Activated CD4-positive, alpha-beta T cell treated with anti-CD3 and anti-CD28 coated beads, Interleukin-2, amount 50 U/mL, for 16 hours (primary cell): ENCODE measurements at regions not wholly inside any gene's neighbourhood (a gene's known extent, or its start where the extent isn't known, plus 50 kb on each side); places are given as distances from the start of the nearest gene placed in this dataset.

ENCODE experiments used
- DNase-seq: peaks from one replicate; pipeline ENCODE4 v3.0.0-alpha.2; 2020

DNA sequence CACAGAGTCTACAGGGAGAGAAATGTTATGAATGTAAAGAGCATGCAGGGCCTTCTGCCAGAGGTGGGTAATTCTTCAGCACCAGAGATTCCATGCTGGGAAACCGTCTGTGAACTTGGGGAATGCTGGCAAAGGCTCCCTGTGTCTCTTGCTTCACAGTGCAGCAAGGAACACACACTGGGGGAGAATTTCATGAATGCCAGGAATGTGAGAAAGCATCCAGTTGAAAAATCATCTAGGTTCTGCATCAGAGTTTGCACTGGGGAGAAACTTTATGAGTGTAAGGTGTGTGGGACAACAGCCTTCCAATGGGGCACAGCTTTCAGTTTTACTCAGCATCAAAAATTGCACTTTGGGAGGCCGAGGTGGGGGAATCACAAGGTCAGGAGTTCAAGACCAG lies 224.3 kb upstream of the IGFBP3 start:
- no peak for DNase-seq

DNA sequence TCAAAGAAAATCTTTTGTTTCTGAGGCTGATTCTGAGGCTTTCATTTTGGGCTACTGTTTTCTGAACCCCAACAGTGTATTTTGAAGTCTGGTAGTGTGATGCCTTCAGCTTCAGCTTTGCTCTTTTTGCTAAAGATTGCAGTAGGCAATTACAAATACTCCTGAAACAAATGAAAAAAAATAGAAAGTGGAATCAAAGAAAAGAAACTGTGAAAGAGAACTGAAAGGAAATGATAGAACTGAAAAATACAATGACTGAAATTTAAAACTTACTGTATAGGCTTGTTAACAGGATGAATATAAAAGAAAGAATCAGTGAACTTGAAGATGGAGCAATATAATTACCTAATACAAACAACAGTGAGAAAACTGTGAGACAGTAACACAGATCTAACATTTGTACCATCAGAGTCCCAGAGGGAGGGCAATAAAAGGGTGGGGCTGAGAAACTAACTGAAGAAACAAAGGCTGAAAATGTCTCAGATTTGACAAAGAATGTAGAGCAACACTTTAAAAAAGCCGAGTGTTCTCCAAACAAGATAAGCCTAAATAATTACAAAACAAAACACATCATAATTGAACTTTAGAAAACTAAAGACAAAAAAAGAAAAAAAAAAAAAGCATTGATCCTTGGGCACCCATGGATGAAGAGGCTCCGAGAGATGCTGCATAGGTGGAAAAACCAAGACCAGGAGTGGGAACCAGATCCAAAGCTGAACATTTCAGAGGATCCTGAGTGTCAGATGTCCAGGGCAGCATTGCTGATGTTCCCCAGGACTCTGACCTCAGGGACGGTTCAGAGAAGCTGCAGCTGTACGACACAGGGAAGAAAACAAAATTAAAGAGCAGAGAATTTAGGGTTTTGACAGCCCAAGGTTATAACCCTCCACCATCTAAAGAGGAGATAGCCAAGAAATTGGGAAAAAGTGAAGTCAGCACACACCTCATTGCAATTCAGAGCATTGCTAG lies 223.2 kb upstream of the IGFBP3 start:
- no peak for DNase-seq

DNA sequence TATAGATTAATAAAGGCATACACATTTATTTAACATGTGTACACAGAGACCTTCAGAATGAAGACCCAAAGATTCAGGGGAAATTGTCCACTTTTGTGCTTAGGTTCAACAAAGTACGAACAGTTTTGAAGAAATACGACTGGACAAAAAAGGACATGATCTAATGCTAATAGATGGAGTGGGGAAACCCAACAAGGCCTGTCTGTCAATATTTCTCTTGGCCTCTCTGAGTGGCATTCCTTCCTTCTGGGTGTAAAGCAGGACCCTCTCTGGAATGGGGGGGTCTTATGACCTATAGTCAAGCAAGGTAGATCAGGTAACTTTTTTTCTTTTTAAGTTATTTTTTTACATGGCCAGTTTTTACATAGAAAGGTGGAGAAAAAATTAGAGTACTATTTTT lies 222.3 kb upstream of the IGFBP3 start:
- no peak for DNase-seq

- no peak for DNase-seq
These were observed 218.0 kb upstream of the IGFBP3 start for GRCh38 chr7:46139079-46139478.

DNA sequence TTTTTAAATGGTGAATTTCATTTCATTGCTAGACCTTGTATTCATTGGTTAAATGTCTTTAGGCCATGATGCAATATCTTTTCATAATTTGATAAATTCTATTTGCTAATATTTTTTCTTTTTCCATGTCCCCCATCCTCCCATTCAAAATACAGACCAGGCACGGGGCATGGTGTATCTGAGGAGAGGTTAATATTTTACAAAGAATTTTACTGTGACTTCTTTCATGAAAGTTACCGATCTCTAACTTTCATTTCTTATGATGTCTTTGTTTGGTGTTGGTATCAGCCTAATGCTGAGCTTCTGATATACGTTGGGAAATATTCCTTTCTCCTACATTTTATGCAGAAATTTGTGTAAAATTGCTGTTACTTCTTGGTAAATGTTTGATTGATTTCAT lies 216.7 kb upstream of the IGFBP3 start:
- no peak for DNase-seq

GRCh38 chr7:46135557-46135956 lies 214.5 kb upstream of the IGFBP3 start:
- no peak for DNase-seq

GRCh38 chr7:46134795-46135194 lies 213.7 kb upstream of the IGFBP3 start:
- DNase-seq = no peak

DNA sequence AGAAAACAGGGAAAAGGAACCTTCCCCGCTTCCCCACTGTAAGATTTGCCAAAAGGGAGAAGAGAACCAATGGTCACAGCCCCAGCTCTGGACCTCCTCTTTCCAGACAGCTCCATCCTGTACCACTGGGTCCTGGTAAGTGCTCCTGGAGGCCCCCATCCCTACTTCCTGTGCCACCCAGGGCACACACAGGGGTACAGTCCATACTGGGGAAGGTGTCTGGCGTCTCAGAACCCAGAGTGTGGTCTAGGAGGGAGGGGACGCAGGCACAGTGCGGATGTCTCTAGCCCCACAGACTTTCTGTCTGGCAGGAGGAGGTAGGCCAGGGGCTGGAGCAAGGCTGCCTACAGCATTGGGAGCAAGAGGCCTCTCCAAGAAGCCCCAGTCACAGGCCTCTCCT lies 213.3 kb upstream of the IGFBP3 start:
- DNase-seq = no peak

DNA sequence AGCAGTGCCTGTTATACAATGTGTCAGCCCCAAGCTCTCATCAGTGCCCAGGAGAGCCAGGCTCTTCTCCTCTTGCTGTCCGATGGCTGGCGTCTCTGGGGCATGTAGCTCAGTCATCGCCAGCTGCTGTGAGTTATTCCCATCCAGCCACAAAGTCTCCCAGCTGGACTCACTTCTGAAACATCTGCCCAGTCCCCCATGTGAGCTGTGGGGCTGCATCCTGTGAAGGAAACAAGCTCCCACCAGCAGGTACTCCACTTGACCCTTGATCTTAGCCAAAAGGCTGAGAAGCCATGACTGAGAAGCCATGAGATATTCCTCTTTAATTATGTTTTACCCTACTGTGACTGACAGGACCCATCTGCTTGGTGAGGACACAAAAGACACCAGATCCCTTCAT lies 212.7 kb upstream of the IGFBP3 start:
- DNase-seq = no peak

DNA sequence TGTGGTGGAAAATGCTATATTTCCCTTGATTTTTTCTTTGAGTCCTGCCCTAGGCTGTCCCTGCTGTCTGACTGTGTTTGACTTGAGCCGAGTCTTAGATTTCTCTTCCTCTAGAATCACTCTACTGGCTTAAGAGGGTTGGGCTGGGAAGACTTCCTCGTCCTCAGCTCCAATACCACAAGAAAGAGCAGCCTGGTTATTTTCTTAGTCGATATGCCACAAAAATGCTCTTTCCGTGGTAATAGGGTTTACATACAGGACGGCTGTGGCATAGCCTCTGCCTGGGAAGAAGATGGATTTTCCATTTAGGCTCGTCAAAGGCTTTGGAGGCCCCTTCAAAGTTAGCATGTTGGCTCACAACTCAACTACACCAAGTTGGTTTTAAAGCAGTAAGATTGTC lies 212.0 kb upstream of the IGFBP3 start:
- DNase-seq = no peak

DNA sequence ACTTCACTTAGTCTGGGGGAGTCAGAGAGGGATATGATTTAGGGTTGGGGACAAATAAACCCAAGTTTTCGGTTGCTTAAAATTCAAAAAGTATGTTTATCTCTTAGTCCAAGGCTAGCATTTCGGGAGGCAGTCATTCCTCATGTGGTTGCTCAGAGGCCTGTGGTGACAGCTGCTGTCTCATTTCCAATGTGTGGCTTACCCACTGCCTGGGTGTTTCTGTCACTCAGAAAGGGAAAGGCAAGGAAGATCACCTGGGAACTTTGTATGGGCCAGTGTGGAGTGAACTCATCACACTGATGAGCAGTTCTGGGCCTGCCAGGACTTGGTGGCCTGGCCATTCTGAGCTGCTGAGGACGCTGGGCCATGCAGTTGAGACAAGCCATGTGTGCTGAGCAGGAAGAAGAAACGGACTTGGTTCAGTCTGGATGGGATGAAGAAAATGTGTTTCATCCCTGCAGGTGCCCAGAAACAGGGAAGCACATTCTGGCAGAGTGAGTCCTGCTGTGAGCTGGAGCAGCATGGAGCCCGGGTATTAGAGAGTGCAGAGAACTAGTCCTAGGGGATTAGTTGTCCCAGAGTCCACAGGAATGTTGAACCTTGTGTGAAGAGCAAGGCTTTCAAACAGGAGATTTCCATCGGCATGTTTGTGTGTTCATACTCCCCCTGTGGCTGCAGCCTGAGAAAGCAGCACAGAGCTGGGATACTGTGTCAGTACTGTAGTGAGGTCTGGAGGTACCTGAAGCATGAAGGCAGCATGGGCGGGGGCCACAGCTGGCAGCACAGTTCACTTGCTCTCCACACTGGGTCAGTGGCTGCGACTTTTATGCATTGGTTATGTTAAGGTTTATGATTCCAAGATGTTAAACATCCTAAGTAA lies 211.1 kb upstream of the IGFBP3 start:
- no peak for DNase-seq

DNA sequence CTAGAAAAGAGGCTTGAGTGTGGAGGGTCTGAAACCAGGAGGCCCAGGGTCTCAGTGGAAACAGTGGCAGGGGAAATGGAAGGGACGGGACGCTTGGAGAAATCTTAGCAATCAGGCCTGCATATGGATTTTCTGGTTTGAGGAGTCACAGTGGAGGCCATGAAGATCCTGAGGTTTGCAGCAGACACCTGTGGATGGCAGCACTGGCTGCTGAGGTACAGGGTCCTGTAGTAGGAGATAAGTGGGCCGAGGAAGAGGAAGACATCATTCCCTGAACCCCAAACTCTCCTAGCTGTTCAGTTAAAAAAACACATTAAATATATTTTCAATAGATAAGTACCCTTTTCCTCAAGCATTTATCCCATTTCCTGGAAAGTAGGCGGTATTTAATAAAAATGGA lies 208.8 kb upstream of the IGFBP3 start:
- DNase-seq = no peak

- no peak for DNase-seq
These were observed 206.7 kb upstream of the IGFBP3 start for GRCh38 chr7:46127814-46128213.

DNA sequence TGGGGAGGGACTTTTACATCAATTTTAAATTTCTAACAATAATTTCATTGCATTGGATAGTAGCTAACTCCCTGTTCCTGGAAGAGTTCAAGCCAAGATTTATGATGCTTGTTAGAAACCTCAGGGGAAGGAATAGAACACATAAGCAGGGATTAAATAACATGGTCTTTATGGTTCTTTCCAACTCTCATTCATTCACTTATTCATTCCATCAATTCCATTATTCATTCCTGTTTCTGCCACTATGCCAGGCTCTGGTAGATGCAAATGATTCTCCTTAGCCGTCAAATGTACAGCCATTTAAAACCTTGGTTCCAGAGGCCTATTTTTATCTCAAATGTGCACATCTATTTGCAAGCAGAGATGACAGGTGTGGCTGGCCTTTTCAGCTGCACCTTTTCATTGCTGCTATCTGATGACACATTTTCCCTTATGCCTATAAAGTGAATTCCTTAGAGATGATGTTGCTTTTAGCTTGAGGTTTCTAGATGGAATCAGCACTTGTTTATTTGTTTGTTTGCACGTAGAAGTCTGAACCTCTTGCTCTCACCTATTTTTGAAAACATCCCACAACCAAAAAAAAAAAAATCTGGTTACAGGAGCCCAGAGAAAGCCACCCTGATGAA lies 205.7 kb upstream of the IGFBP3 start:
- DNase-seq = no peak

- no peak for DNase-seq
These were observed 202.8 kb upstream of the IGFBP3 start for GRCh38 chr7:46123756-46124343.

DNA sequence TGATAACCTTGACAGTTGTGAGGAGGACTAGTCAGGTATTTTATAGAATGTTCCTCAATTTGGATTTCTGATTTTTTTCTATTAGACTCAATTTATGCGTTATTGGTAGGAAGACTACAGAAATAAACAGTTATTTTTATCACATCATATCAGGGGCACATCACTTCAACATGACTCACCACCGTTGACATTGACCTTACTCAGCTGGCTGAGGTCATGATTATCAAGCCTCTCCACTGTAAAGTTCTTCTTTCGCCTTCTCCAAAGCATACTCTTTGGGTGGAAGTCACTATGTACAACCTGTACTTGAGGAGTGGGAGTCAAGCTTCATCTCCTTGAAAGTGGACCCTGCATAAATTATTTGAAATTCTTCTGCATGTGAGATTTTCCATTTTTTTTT lies 194.3 kb upstream of the IGFBP3 start:
- DNase-seq = no peak

GRCh38 chr7:46109437-46109836 lies 188.4 kb upstream of the IGFBP3 start:
- no peak for DNase-seq

DNA sequence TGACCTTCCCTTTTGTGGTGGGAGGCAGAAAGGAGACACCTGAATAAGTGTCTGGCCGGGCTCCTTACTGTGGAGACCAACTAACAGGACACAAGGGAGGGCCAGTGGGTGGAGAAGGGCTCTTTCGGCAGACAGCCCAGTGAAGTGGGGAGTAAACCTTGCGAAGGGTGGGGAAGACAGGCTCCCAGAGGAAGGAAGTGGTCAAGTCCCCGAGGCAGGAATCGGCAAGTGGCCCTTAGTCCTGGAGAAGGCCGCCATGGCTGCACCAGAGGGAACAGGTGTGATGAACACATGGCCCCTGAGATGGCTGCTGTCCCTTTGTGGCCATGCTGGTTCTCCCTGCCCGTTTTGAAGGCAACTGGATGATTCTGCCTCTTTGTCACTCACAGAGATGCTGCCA lies 187.2 kb upstream of the IGFBP3 start:
- DNase-seq = no peak

DNA sequence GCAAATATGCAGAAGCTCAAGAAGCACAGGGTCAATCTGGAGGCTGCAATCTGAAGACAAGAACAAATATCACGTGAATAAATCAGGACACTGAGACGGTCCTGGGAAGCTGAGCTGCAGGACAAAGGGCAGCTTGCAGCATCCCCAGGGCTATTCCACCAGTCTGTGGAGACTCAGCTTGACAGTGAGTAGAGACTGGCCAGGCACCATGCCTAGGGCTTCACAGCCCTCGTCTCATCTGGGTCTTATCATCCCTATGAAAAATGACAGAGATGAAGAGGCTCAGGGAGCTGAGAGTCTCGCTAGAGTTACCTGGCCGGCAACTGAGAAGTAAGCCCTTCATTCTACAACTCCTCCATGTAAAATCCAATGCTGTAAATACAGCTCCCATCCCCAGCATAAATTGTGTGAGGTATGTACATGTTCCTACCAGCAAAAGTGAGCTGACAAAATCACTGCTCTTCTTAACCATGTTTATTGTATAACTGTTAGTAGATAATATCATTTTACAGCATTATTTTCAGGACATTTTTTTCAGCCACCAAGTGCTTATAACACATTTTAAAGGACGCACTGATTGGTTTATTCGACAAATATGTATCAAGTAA lies 186.6 kb upstream of the IGFBP3 start:
- no peak for DNase-seq

- no peak for DNase-seq
These were observed 179.4 kb upstream of the IGFBP3 start for GRCh38 chr7:46100521-46100920.

DNA sequence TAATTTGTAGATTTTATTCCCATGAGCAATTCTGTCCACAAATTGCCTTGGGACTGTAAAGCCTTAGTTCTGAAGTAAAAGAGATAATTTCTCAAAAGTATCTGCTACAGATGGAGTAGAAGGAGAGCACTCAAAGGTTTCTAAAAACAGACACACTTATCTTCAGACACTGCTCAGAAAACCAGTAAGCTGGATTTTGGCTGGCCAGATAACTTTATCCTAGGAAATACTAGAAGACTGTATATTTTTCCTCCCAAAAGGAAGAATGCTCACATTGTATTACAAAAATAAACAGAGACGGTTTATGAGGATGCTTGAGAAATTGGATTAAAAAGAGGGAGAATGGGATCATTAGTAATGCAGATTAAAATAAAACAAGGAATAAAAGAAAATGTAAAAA lies 178.0 kb upstream of the IGFBP3 start:
- DNase-seq = no peak

DNA sequence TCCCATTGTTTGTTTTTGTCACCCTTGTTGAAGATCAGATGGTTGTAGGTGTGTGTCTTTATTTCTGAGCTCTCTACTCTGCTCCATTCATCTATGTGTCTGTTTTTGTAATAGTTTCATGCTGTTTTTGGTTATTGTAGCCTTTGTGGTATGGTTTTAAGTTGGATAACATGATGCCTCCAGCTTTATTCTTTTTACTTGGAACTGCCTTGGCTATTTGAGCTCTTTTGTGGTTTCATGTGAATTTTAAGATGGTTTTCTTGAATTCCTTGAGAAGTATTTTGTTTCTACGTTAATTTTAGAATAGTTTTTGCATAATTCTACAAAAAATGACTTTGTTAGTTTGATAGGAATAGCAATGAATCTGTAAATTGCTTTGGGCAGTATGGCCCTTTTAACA lies 170.0 kb upstream of the IGFBP3 start:
- no peak for DNase-seq

DNA sequence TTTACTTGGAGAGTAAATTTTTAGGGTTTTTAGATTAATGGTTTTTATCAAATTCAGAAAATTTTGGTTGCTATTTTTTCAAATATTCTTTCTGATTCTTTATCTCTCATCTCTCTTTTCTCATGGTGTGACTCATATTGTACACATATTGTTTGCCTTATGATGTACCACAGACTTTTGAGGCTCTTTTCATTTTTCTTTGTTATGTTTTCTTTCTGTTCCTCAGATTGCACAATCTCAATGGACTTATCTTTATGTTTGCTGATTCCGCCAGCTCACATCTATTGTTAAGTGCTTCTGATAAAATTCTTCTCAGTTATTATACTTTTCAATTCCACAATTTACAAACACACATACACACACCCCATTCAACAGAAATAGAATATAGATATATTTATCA lies 168.2 kb upstream of the IGFBP3 start:
- DNase-seq = no peak
